Uterus (tissue), 3 donors: ENCODE measurements at regions not wholly inside any gene's neighbourhood (a gene's known extent, or its start where the extent isn't known, plus 50 kb on each side); places are given as distances from the start of the nearest gene placed in this dataset.
A peak's percentile ranks its signal among the peaks of the same experiment; 100 is the strongest.

Experiments used
- DNase-seq, 2 donors: peaks; one replicate each; pipeline ENCODE4 v3.0.0-alpha.2; 2019 to 2020
- H3K27ac ChIP-seq, 2 donors: fragments of 200-600 bp; sonication (generic); 1 replicate in 1 of 2; 2 replicates in 1 of 2; pipeline ENCODE4 v1.5.1; 2016 to 2018
- H3K27me3 ChIP-seq, 2 donors: fragments of 200-600 bp; sonication (generic); one replicate each; pipeline ENCODE4 v1.5.1; 2018 to 2019; ENCODE audit warnings: control low read depth in 1 of 2
- H3K36me3 ChIP-seq, 2 donors: fragments of 200-600 bp; sonication (generic); one replicate each; pipeline ENCODE4 v1.5.1; 2019; ENCODE audit warnings: control low read depth in 1 of 2
- H3K4me1 ChIP-seq, 2 donors: fragments of 200-600 bp; sonication (generic); one replicate each; pipeline ENCODE4 v1.5.1; 2018 to 2019; ENCODE audit warnings: control low read depth in 1 of 2
- H3K4me3 ChIP-seq, 2 donors: fragments of 200-600 bp; sonication (generic); 1 replicate in 1 of 2; 2 replicates in 1 of 2; pipeline ENCODE4 v1.5.1; 2018 to 2019; ENCODE audit warnings: mild to moderate bottlenecking in 1 of 2
- H3K9me3 ChIP-seq, 2 donors: fragments of 200-600 bp; sonication (generic); one replicate each; pipeline ENCODE4 v1.5.1; 2019; ENCODE audit warnings: control low read depth in 1 of 2
- CTCF ChIP-seq, 4 experiments: fragments of 200-600 bp in 2 of 4; fragments of 450-650 bp in 2 of 4; sonication (generic) in 2 of 4; IDR thresholded peaks; one replicate each; pipeline ENCODE4 v1.5.1; 2016 to 2019; ENCODE audit warnings: antibody characterized with exemption in 4 of 4, mild to moderate bottlenecking in 2 of 4, moderate library complexity in 1 of 4
- POLR2A ChIP-seq, 2 donors: fragments of 450-650 bp; IDR thresholded peaks; one replicate each; pipeline ENCODE4 v1.6.1; 2016; ENCODE audit warnings: antibody characterized with exemption in 2 of 2, mild to moderate bottlenecking in 1 of 2, moderate library complexity in 1 of 2
- intact Hi-C: fragments of 100-400 bp; cut with DNase I; formaldehyde crosslinking; loops from one replicate; pipeline ENCODE4 v1.15.1; 2023; ENCODE audit warnings: low total_unique reads
- donor health status: DM: yes; HTN: yes; CAD: no.

GRCh38 chr14:101008631-101009336 lies 105.3 kb upstream of the RTL1 start:
- Histone ChIP-seq H3K27ac (no peak overlapping the region), H3K9me3 (no peaks in the 10 kb centered on the region), H3K27me3 (no peaks in the 10 kb centered on the region), H3K36me3 (no peaks in the 10 kb centered on the region), H3K4me1 (no peaks in the 10 kb centered on the region), H3K4me3 (no peak overlapping the region)
- intact Hi-C loops = no loop called here
- TF ChIP-seq CTCF (IDR thresholded peaks at IDR 0.05) = no peak
- TF ChIP-seq POLR2A (IDR thresholded peaks at IDR 0.05) = no peak
- DNase-seq = peak in 1 of 2 donors; percentile 8

GRCh38 chr14:101009531-101009930 lies 106.0 kb upstream of the RTL1 start:
- Histone ChIP-seq H3K27me3 (no peaks in the 10 kb centered on the region), H3K27ac (no peak overlapping the region), H3K4me3 (no peak overlapping the region), H3K4me1 (no peaks in the 10 kb centered on the region), H3K36me3 (no peaks in the 10 kb centered on the region), H3K9me3 (no peaks in the 10 kb centered on the region)
- TF ChIP-seq CTCF (IDR thresholded peaks at IDR 0.05) = no peak
- no peak for TF ChIP-seq POLR2A (IDR thresholded peaks at IDR 0.05)
- DNase-seq = peak in 1 of 2 donors; percentile 4
- intact Hi-C loops = no loop called here

GRCh38 chr14:101010293-101010692 lies 106.8 kb upstream of the RTL1 start:
- Histone ChIP-seq H3K4me1 (no peaks in the 10 kb centered on the region), H3K27ac (no peak overlapping the region), H3K4me3 (no peak overlapping the region), H3K9me3 (no peaks in the 10 kb centered on the region), H3K36me3 (no peaks in the 10 kb centered on the region), H3K27me3 (no peaks in the 10 kb centered on the region)
- DNase-seq = no peak
- no peak for TF ChIP-seq CTCF (IDR thresholded peaks at IDR 0.05)
- TF ChIP-seq POLR2A (IDR thresholded peaks at IDR 0.05) = no peak
- intact Hi-C loops = no loop called here

- DNase-seq = no peak
- Histone ChIP-seq H3K4me1 (no peaks in the 10 kb centered on the region), H3K27ac (no peak overlapping the region), H3K9me3 (no peaks in the 10 kb centered on the region), H3K36me3 (no peaks in the 10 kb centered on the region), H3K4me3 (no peak overlapping the region), H3K27me3 (no peaks in the 10 kb centered on the region)
- intact Hi-C loops = no loop called here
- no peak for TF ChIP-seq CTCF (IDR thresholded peaks at IDR 0.05)
Measured at GRCh38 chr14:101010835-101011234, 107.3 kb upstream of the RTL1 start.

GRCh38 chr14:101017209-101017608 lies 113.7 kb upstream of the RTL1 start:
- H3K27me3 ChIP-seq = no peaks in the 10 kb centered on the region
- no peak for TF ChIP-seq CTCF (IDR thresholded peaks at IDR 0.05)
- no peak for TF ChIP-seq POLR2A (IDR thresholded peaks at IDR 0.05)
- H3K4me1 ChIP-seq = no peaks in the 10 kb centered on the region
- intact Hi-C loops = no loop called here
- H3K27ac ChIP-seq = no peak overlapping the region
- no peak for DNase-seq
- H3K36me3 ChIP-seq = no peaks in the 10 kb centered on the region
- no peaks in the 10 kb centered on the region for H3K9me3 ChIP-seq
- H3K4me3 ChIP-seq = no peak overlapping the region
